RCC 7860 (cell line): ENCODE measurements at regions not wholly inside any gene's neighbourhood (a gene's known extent, or its start where the extent isn't known, plus 50 kb on each side); places are given as distances from the start of the nearest gene placed in this dataset.
A peak's percentile ranks its signal among the peaks of the same experiment; 100 is the strongest.

Source experiments
- DNase-seq: peaks from one replicate; pipeline ENCODE4 v3.0.0-alpha.2; 2015; ENCODE audit warnings: low spot score
- FAIRE-seq: peaks from 2 replicates; lab custom pipeline; 2012; peaks lifted over from hg19 to GRCh38; lab: Jason Lieb, UNC

GRCh38 chr6:112690497-112691202, 343.5 kb downstream of the RFPL4B start:
- no peak for DNase-seq
- no peak for FAIRE-seq

- FAIRE-seq (peak; percentile 82), DNase-seq (peak; percentile 61)
These were observed 344.2 kb downstream of the RFPL4B start for GRCh38 chr6:112691289-112691688.

- FAIRE-seq, result no peak
- no peak for DNase-seq
These were observed 347.9 kb downstream of the RFPL4B start for GRCh38 chr6:112695001-112695400.

GRCh38 chr6:112697265-112697664, 350.1 kb downstream of the RFPL4B start:
- DNase-seq (no peak), FAIRE-seq (no peak)

- no peak for DNase-seq
- no peak for FAIRE-seq
These were observed 354.1 kb downstream of the RFPL4B start for GRCh38 chr6:112701201-112701600.

GRCh38 chr6:112710710-112711109, 363.6 kb downstream of the RFPL4B start:
- no peak for DNase-seq
- no peak for FAIRE-seq

- no peak for DNase-seq
- FAIRE-seq, result no peak
These were observed 366.3 kb downstream of the RFPL4B start for GRCh38 chr6:112713402-112713801.

GRCh38 chr6:112717401-112717800, 370.3 kb downstream of the RFPL4B start:
- DNase-seq (no peak), FAIRE-seq (no peak)

GRCh38 chr6:112717856-112718255, 370.7 kb downstream of the RFPL4B start:
- FAIRE-seq (no peak), DNase-seq (no peak)

GRCh38 chr6:112725541-112726085, 378.5 kb downstream of the RFPL4B start:
- no peak for FAIRE-seq

GRCh38 chr6:112735129-112735528, 388.0 kb downstream of the RFPL4B start:
- no peak for FAIRE-seq
- DNase-seq, result no peak

More at GRCh38 chr6:112725541-112726085, 378.5 kb downstream of the RFPL4B start:
- DNase-seq, result no peak

GRCh38 chr6:112739766-112740165, 392.6 kb downstream of the RFPL4B start:
- DNase-seq (no peak), FAIRE-seq (no peak)

GRCh38 chr6:112743323-112743722, 396.2 kb downstream of the RFPL4B start:
- no peak for DNase-seq
- no peak for FAIRE-seq

GRCh38 chr6:112744827-112745226, 397.7 kb downstream of the RFPL4B start:
- DNase-seq, result no peak
- FAIRE-seq, result no peak

- FAIRE-seq (no peak), DNase-seq (no peak)
These were observed 398.6 kb downstream of the RFPL4B start for GRCh38 chr6:112745765-112746164.

GRCh38 chr6:112749673-112750072, 402.5 kb downstream of the RFPL4B start:
- DNase-seq (no peak), FAIRE-seq (no peak)

GRCh38 chr6:112752305-112752704, 405.2 kb downstream of the RFPL4B start:
- no peak for FAIRE-seq
- no peak for DNase-seq

GRCh38 chr6:112752791-112753190, 405.7 kb downstream of the RFPL4B start:
- DNase-seq, result no peak
- no peak for FAIRE-seq

GRCh38 chr6:112760831-112761230, 413.7 kb downstream of the RFPL4B start:
- FAIRE-seq (no peak), DNase-seq (peak; percentile 29)

GRCh38 chr6:112761740-112762139, 414.6 kb downstream of the RFPL4B start:
- FAIRE-seq (no peak), DNase-seq (no peak)

- no peak for FAIRE-seq
These were observed 417.2 kb downstream of the RFPL4B start for GRCh38 chr6:112764377-112764776.

GRCh38 chr6:112770308-112770707, 423.2 kb downstream of the RFPL4B start:
- no peak for DNase-seq
- no peak for FAIRE-seq

More at GRCh38 chr6:112764377-112764776, 417.2 kb downstream of the RFPL4B start:
- DNase-seq, result no peak

GRCh38 chr6:112773187-112773586, 426.1 kb downstream of the RFPL4B start:
- no peak for FAIRE-seq
- no peak for DNase-seq
